ENCODE measurements at regions not wholly inside any gene's neighbourhood (a gene's known extent, or its start where the extent isn't known, plus 50 kb on each side); places are given as distances from the start of the nearest gene placed in this dataset.
A peak's percentile ranks its signal among the peaks of the same experiment; 100 is the strongest.

GRCh38 chr21:41061701-41062100 lies 106.3 kb upstream of the BACE2 start:
- no peak overlapping the region for H3K27ac ChIP-seq (ENCODE audit: low read depth in 2 of 2, low read length in 1 of 2)
- CTCF ChIA-PET: no interaction called here
- no peak for TF ChIP-seq RXRA (IDR thresholded peaks at IDR 0.05; ENCODE audit: borderline replicate concordance, low read depth)
- H3K4me3 ChIP-seq (ENCODE audit: low read depth in 2 of 2, low read length in 1 of 2): no peak overlapping the region
- POLR2A ChIA-PET: no interaction called here
- H3K4me2 ChIP-seq: no peak overlapping the region
- no peaks in the 10 kb centered on the region for H4K20me1 ChIP-seq (ENCODE audit: insufficient read depth)
- no peak overlapping the region for H3K9ac ChIP-seq
- no peaks in the 10 kb centered on the region for H3K9me2 ChIP-seq
- WGBS (ENCODE audit: low lambda C conversion rate): 62% methylated on average over 7 of the region's 7 CpGs
- no peaks in the 10 kb centered on the region for H3K36me3 ChIP-seq (replicated peaks in 1 of 2; ENCODE audit: control insufficient read depth in 1 of 2, insufficient read depth in 2 of 2, low read length in 1 of 2)
- DNase-seq: no peak
- no peaks in the 10 kb centered on the region for H3F3A ChIP-seq (replicated peaks; ENCODE audit: insufficient read depth)
- H3K9me3 ChIP-seq: no peaks in the 10 kb centered on the region
- H3K27me3 ChIP-seq (ENCODE audit: insufficient read depth): no peaks in the 10 kb centered on the region
- no peaks in the 10 kb centered on the region for H3K79me2 ChIP-seq (ENCODE audit: insufficient read depth)
- no peak overlapping the region for H2AFZ ChIP-seq (ENCODE audit: low read depth)
- H3K4me1 ChIP-seq (ENCODE audit: control insufficient read depth in 1 of 2, insufficient read depth in 2 of 2, low read depth in 1 of 2, low read length in 1 of 2): peaks cover 0 to 19% of the 10 kb centered on the region in 2 experiments; a peak in 2 of 4 replicates

GRCh38 chr21:41064334-41064791 lies 103.6 kb upstream of the BACE2 start:
- no peaks in the 10 kb centered on the region for H3K9me2 ChIP-seq
- CTCF ChIA-PET: interaction anchor here (1.0 to 2.6 kb wide), 3 partner anchors 20 to 921 kb away, joined by 3 to 18 read pairs (median 5); no protein-coding TSS in a partner anchor
- no peaks in the 10 kb centered on the region for H3F3A ChIP-seq (replicated peaks; ENCODE audit: insufficient read depth)
- TF ChIP-seq TCF12 (IDR thresholded peaks at IDR 0.05): peak; percentile 17; the same call in 1 of the 2 replicates
- peak in 1 of 2 experiments; percentile 83; a peak in 1 of 4 replicates for TF ChIP-seq EP300 (IDR thresholded peaks at IDR 0.05; ENCODE audit: borderline replicate concordance in 1 of 2, low read depth in 1 of 2, low read length in 1 of 2)
- TF ChIP-seq EZH2phosphoT487 (IDR thresholded peaks at IDR 0.05; ENCODE audit: borderline replicate concordance, low read depth): no peak
- TF ChIP-seq SMC3 (IDR thresholded peaks at IDR 0.05; ENCODE audit: low read depth, low read length): no peak
- peak; percentile 99 for TF ChIP-seq RCOR1 (IDR thresholded peaks at IDR 0.05; ENCODE audit: low read length)
- peak; percentile 49 for TF ChIP-seq CHD2 (IDR thresholded peaks at IDR 0.05; ENCODE audit: low read length, partially characterized antibody)
- peak; percentile 75 for TF ChIP-seq GATA2 (CRISPR knock-in tag; IDR thresholded peaks at IDR 0.05)
- TF ChIP-seq PBX3 (IDR thresholded peaks at IDR 0.05): no peak
- peak; percentile 72; the same call in 1 of the 2 replicates for TF ChIP-seq FOXJ3 (CRISPR knock-in tag; IDR thresholded peaks at IDR 0.05)
- no peak overlapping the region for H2AFZ ChIP-seq (ENCODE audit: low read depth)
- POLR2A ChIA-PET: no interaction called here
- H3K4me3 ChIP-seq (ENCODE audit: low read depth in 2 of 2, low read length in 1 of 2): no peak overlapping the region
- no peaks in the 10 kb centered on the region for H3K36me3 ChIP-seq (replicated peaks in 1 of 2; ENCODE audit: control insufficient read depth in 1 of 2, insufficient read depth in 2 of 2, low read length in 1 of 2)
- peak overlapping the region in 1 of 2 experiments; percentile 56; a peak in 2 of 4 replicates for H3K27ac ChIP-seq (ENCODE audit: low read depth in 2 of 2, low read length in 1 of 2)
- peak; percentile 69 for DNase-seq
- no peaks in the 10 kb centered on the region for H3K9me3 ChIP-seq
- H3K79me2 ChIP-seq (ENCODE audit: insufficient read depth): no peaks in the 10 kb centered on the region
- H3K9ac ChIP-seq: no peak overlapping the region
- H3K27me3 ChIP-seq (ENCODE audit: insufficient read depth): no peaks in the 10 kb centered on the region
- no peaks in the 10 kb centered on the region for H4K20me1 ChIP-seq (ENCODE audit: insufficient read depth)
- H3K4me2 ChIP-seq: no peak overlapping the region
- WGBS (ENCODE audit: low lambda C conversion rate): 8% methylated on average over 9 of the region's 12 CpGs
- H3K4me1 ChIP-seq (ENCODE audit: control insufficient read depth in 1 of 2, insufficient read depth in 2 of 2, low read depth in 1 of 2, low read length in 1 of 2): peaks cover 0 to 25% of the 10 kb centered on the region in 2 experiments; a peak in 2 of 4 replicates

- DNase-seq: no peak
- H3K4me1 ChIP-seq (ENCODE audit: control insufficient read depth in 1 of 2, insufficient read depth in 2 of 2, low read depth in 1 of 2, low read length in 1 of 2): peaks cover 0 to 25% of the 10 kb centered on the region in 2 experiments; a peak in 2 of 4 replicates
- POLR2A ChIA-PET: no interaction called here
- H3K27ac ChIP-seq (ENCODE audit: low read depth in 2 of 2, low read length in 1 of 2): peak overlapping the region in 1 of 2 experiments; percentile 56; a peak in 1 of 4 replicates
- H4K20me1 ChIP-seq (ENCODE audit: insufficient read depth): no peaks in the 10 kb centered on the region
- no peaks in the 10 kb centered on the region for H3K9me2 ChIP-seq
- WGBS (ENCODE audit: low lambda C conversion rate): 39% methylated on average over 8 of the region's 8 CpGs
- H3K9ac ChIP-seq: no peak overlapping the region
- no peaks in the 10 kb centered on the region for H3K36me3 ChIP-seq (replicated peaks in 1 of 2; ENCODE audit: control insufficient read depth in 1 of 2, insufficient read depth in 2 of 2, low read length in 1 of 2)
- no peaks in the 10 kb centered on the region for H3F3A ChIP-seq (replicated peaks; ENCODE audit: insufficient read depth)
- H3K79me2 ChIP-seq (ENCODE audit: insufficient read depth): no peaks in the 10 kb centered on the region
- no peak overlapping the region for H2AFZ ChIP-seq (ENCODE audit: low read depth)
- no peaks in the 10 kb centered on the region for H3K27me3 ChIP-seq (ENCODE audit: insufficient read depth)
- CTCF ChIA-PET: interaction anchor here (2.3 to 2.6 kb wide), 2 partner anchors 21 to 921 kb away, joined by 5 to 18 read pairs; no protein-coding TSS in a partner anchor
- no peaks in the 10 kb centered on the region for H3K9me3 ChIP-seq
- H3K4me3 ChIP-seq (ENCODE audit: low read depth in 2 of 2, low read length in 1 of 2): no peak overlapping the region
- no peak overlapping the region for H3K4me2 ChIP-seq
- TF ChIP-seq ZBTB33 (IDR thresholded peaks at IDR 0.05; ENCODE audit: borderline replicate concordance, low read depth) (no peak), EZH2phosphoT487 (IDR thresholded peaks at IDR 0.05; ENCODE audit: borderline replicate concordance, low read depth) (no peak), REST (IDR thresholded peaks at IDR 0.05; ENCODE audit: low read depth, low read length) (no peak), USF2 (IDR thresholded peaks at IDR 0.05; ENCODE audit: borderline replicate concordance, low read depth, low read length) (no peak)
These were observed 103.0 kb upstream of the BACE2 start for GRCh38 chr21:41064951-41065350.

Measured in SK-N-SH (cell line).